ENCODE measurements at regions not wholly inside any gene's neighbourhood (a gene's known extent, or its start where the extent isn't known, plus 50 kb on each side); places are given as distances from the start of the nearest gene placed in this dataset.
"Not testable (repeated sequence)": the region's sequence is repeated elsewhere in the genome, so short reads cannot be mapped to it uniquely, and the experiment has no call there.

DNA sequence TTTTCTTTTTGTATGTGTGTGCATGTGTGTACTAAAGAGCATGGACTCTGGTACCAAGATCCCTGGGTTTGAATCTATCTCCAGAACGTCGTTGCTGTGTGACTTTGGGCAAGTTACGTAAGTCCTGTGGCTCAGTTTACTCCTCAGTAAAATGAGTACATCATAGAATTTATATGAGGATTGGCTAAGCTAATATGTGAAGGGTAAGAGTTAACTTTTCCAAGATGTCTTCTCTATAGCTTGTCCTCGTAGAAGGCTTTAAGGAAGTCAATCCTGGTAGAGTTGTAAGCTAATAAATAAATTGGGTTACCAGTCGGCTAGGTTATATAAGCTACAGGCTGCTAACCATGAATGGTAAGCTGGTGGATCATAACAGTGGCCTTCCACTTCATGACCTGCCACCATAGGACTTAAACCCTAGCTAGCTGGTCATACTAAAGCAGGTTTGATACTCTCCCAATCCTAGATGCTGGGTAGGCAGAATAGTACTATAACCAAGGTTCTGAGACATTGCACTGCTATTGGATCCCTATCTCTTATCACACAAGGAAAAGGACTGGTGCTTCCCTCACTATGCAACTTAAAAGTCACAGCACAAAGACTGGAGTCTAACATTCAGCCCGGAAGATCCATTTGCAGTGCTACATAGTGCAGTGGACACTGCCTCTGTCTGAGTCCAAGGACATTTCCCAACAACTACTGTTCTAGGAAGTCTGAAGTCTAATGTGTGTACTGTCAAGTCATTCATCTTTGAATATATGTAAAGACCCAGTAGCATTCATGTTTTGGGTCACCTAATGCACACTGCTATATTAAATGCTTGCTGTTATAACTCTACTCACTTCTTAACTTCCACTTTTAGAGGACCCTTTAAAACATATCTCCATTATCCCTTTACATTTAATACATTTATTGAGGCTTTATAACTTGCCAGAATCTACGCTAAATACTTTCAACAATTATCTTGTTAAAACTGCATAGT is 156.2 kb downstream of the CRPPA start:
- H3K9ac ChIP-seq (ENCODE audit: low read depth, low read length), result no peak overlapping the region
- H3K27me3 ChIP-seq (ENCODE audit: control insufficient read depth, insufficient read depth, low read length), result no peaks in the 10 kb centered on the region
- no peaks in the 10 kb centered on the region for H3K9me3 ChIP-seq (ENCODE audit: control insufficient read depth, insufficient read depth, low read length)
- H3K4me3 ChIP-seq (ENCODE audit: low read depth, low read length), result no peak overlapping the region
- no peaks in the 10 kb centered on the region for H3K36me3 ChIP-seq (ENCODE audit: control insufficient read depth, insufficient read depth, low read length)
- H3K27ac ChIP-seq (ENCODE audit: low read depth, low read length), result no peak overlapping the region
- H3K4me1 ChIP-seq (ENCODE audit: control insufficient read depth, insufficient read depth, low read length), result no peaks in the 10 kb centered on the region

- H3K4me1 ChIP-seq (ENCODE audit: control insufficient read depth, insufficient read depth, low read length), result no peaks in the 10 kb centered on the region
- H3K4me3 ChIP-seq (ENCODE audit: low read depth, low read length), result no peak overlapping the region
- no peaks in the 10 kb centered on the region for H3K36me3 ChIP-seq (ENCODE audit: control insufficient read depth, insufficient read depth, low read length)
- no peaks in the 10 kb centered on the region for H3K27me3 ChIP-seq (ENCODE audit: control insufficient read depth, insufficient read depth, low read length)
- no peak overlapping the region for H3K9ac ChIP-seq (ENCODE audit: low read depth, low read length)
- no peaks in the 10 kb centered on the region for H3K9me3 ChIP-seq (ENCODE audit: control insufficient read depth, insufficient read depth, low read length)
- no peak overlapping the region for H3K27ac ChIP-seq (ENCODE audit: low read depth, low read length)
Observed at GRCh38 chr7:16264036-16264819, 157.1 kb downstream of the CRPPA start.

DNA sequence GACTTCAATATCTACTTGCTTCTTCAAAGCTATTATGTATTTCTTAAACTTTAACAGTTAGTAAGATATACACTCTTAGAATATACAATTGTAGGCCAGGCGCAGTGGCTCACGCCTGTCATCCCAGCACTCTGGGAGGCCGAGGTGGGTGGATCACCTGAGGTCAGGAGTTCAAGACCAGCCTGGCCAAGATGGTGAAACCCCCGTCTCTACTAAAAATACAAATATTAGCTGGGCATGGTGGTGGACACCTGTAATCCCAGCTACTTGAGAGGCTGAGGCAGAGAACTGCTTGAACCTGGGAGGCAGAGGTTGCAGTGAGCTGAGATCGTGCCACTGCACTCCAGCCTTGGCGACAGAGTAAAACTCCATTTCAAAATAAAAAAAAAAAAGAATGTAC is 158.0 kb downstream of the CRPPA start:
- not testable (repeated sequence) for H3K4me1 ChIP-seq (ENCODE audit: control insufficient read depth, insufficient read depth, low read length); H3K9ac ChIP-seq (ENCODE audit: low read depth, low read length); H3K4me3 ChIP-seq (ENCODE audit: low read depth, low read length)

GRCh38 chr7:16261654-16262053 is 159.7 kb downstream of the CRPPA start:
- Histone ChIP-seq H3K4me1 (ENCODE audit: control insufficient read depth, insufficient read depth, low read length) (no peaks in the 10 kb centered on the region), H3K9me3 (ENCODE audit: control insufficient read depth, insufficient read depth, low read length) (no peaks in the 10 kb centered on the region), H3K9ac (ENCODE audit: low read depth, low read length) (no peak overlapping the region), H3K27ac (ENCODE audit: low read depth, low read length) (no peak overlapping the region), H3K4me3 (ENCODE audit: low read depth, low read length) (no peak overlapping the region), H3K36me3 (ENCODE audit: control insufficient read depth, insufficient read depth, low read length) (no peaks in the 10 kb centered on the region), H3K27me3 (ENCODE audit: control insufficient read depth, insufficient read depth, low read length) (no peaks in the 10 kb centered on the region)

More for the DNA sequence above, 158.0 kb downstream of the CRPPA start:
- H3K9me3 ChIP-seq (ENCODE audit: control insufficient read depth, insufficient read depth, low read length); H3K36me3 ChIP-seq (ENCODE audit: control insufficient read depth, insufficient read depth, low read length); H3K27ac ChIP-seq (ENCODE audit: low read depth, low read length); H3K27me3 ChIP-seq (ENCODE audit: control insufficient read depth, insufficient read depth, low read length): not testable (repeated sequence)

GRCh38 chr7:16261100-16261499 is 160.2 kb downstream of the CRPPA start:
- Histone ChIP-seq H3K9ac (ENCODE audit: low read depth, low read length) (no peak overlapping the region), H3K27ac (ENCODE audit: low read depth, low read length) (no peak overlapping the region), H3K4me1 (ENCODE audit: control insufficient read depth, insufficient read depth, low read length) (no peaks in the 10 kb centered on the region)

GRCh38 chr7:16260236-16260728 is 161.1 kb downstream of the CRPPA start:
- Histone ChIP-seq H3K9me3 (ENCODE audit: control insufficient read depth, insufficient read depth, low read length) (no peaks in the 10 kb centered on the region), H3K9ac (ENCODE audit: low read depth, low read length) (no peak overlapping the region), H3K36me3 (ENCODE audit: control insufficient read depth, insufficient read depth, low read length) (no peaks in the 10 kb centered on the region), H3K27ac (ENCODE audit: low read depth, low read length) (no peak overlapping the region), H3K27me3 (ENCODE audit: control insufficient read depth, insufficient read depth, low read length) (no peaks in the 10 kb centered on the region), H3K4me1 (ENCODE audit: control insufficient read depth, insufficient read depth, low read length) (no peaks in the 10 kb centered on the region), H3K4me3 (ENCODE audit: low read depth, low read length) (no peak overlapping the region)

More at GRCh38 chr7:16261100-16261499, 160.2 kb downstream of the CRPPA start:
- Histone ChIP-seq H3K36me3 (ENCODE audit: control insufficient read depth, insufficient read depth, low read length) (no peaks in the 10 kb centered on the region), H3K9me3 (ENCODE audit: control insufficient read depth, insufficient read depth, low read length) (no peaks in the 10 kb centered on the region), H3K27me3 (ENCODE audit: control insufficient read depth, insufficient read depth, low read length) (no peaks in the 10 kb centered on the region), H3K4me3 (ENCODE audit: low read depth, low read length) (no peak overlapping the region)

DNA sequence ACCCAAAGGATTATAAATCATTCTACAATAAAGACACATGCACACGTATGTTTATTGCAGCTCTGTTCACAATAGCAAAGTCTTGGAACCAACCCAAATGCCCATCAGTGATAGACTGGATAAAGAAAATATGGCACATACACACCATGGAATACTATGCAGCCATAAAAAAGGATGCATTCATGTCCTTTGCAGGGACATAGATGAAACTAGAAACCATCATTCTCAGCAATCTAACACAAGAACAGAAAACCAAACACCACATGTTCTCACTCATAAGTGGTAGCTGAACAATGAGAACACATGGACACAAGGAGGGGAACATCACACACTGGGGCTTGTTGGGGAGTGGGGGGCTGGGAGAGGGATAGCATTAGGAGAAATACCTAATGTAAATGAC is 164.9 kb downstream of the CRPPA start:
- H3K4me1 ChIP-seq (ENCODE audit: control insufficient read depth, insufficient read depth, low read length); H3K36me3 ChIP-seq (ENCODE audit: control insufficient read depth, insufficient read depth, low read length); H3K9me3 ChIP-seq (ENCODE audit: control insufficient read depth, insufficient read depth, low read length): not testable (repeated sequence)

GRCh38 chr7:16255952-16256351 is 165.4 kb downstream of the CRPPA start:
- not testable (repeated sequence) for H3K9me3 ChIP-seq (ENCODE audit: control insufficient read depth, insufficient read depth, low read length); H3K4me1 ChIP-seq (ENCODE audit: control insufficient read depth, insufficient read depth, low read length)

More for the DNA sequence above, 164.9 kb downstream of the CRPPA start:
- H3K4me3 ChIP-seq (ENCODE audit: low read depth, low read length); H3K27ac ChIP-seq (ENCODE audit: low read depth, low read length); H3K27me3 ChIP-seq (ENCODE audit: control insufficient read depth, insufficient read depth, low read length); H3K9ac ChIP-seq (ENCODE audit: low read depth, low read length): not testable (repeated sequence)

GRCh38 chr7:16250655-16251054 is 170.7 kb downstream of the CRPPA start:
- not testable (repeated sequence) for H3K27ac ChIP-seq (ENCODE audit: low read depth, low read length); H3K4me3 ChIP-seq (ENCODE audit: low read depth, low read length); H3K9me3 ChIP-seq (ENCODE audit: control insufficient read depth, insufficient read depth, low read length); H3K36me3 ChIP-seq (ENCODE audit: control insufficient read depth, insufficient read depth, low read length); H3K27me3 ChIP-seq (ENCODE audit: control insufficient read depth, insufficient read depth, low read length); H3K4me1 ChIP-seq (ENCODE audit: control insufficient read depth, insufficient read depth, low read length); H3K9ac ChIP-seq (ENCODE audit: low read depth, low read length)

More at GRCh38 chr7:16255952-16256351, 165.4 kb downstream of the CRPPA start:
- H3K36me3 ChIP-seq (ENCODE audit: control insufficient read depth, insufficient read depth, low read length); H3K4me3 ChIP-seq (ENCODE audit: low read depth, low read length); H3K27ac ChIP-seq (ENCODE audit: low read depth, low read length); H3K9ac ChIP-seq (ENCODE audit: low read depth, low read length); H3K27me3 ChIP-seq (ENCODE audit: control insufficient read depth, insufficient read depth, low read length): not testable (repeated sequence)

GRCh38 chr7:16249204-16249603 is 172.1 kb downstream of the CRPPA start:
- H3K27me3 ChIP-seq (ENCODE audit: control insufficient read depth, insufficient read depth, low read length); H3K27ac ChIP-seq (ENCODE audit: low read depth, low read length); H3K9me3 ChIP-seq (ENCODE audit: control insufficient read depth, insufficient read depth, low read length); H3K36me3 ChIP-seq (ENCODE audit: control insufficient read depth, insufficient read depth, low read length); H3K4me3 ChIP-seq (ENCODE audit: low read depth, low read length); H3K9ac ChIP-seq (ENCODE audit: low read depth, low read length); H3K4me1 ChIP-seq (ENCODE audit: control insufficient read depth, insufficient read depth, low read length): not testable (repeated sequence)

DNA sequence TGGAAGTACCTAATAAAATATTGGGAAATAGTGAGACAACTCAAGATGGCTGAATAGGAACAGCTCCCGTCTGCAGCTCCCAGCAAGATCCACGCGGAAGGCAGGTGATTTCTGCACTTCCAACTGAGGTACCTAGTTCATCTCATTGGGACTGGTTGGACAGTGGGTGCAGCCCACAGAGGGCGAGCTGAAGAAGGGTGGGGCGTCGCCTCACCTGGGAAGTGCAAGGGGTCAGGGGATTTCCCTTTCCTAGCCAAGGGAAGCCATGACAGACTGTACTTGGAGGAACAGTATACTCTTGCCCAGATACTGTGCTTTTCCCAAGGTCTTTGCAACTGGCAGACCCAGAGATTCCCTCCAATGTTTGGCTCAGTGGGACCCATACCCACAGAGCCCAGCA is 172.8 kb downstream of the CRPPA start:
- H3K9ac ChIP-seq (ENCODE audit: low read depth, low read length); H3K27ac ChIP-seq (ENCODE audit: low read depth, low read length); H3K36me3 ChIP-seq (ENCODE audit: control insufficient read depth, insufficient read depth, low read length); H3K4me1 ChIP-seq (ENCODE audit: control insufficient read depth, insufficient read depth, low read length); H3K4me3 ChIP-seq (ENCODE audit: low read depth, low read length); H3K27me3 ChIP-seq (ENCODE audit: control insufficient read depth, insufficient read depth, low read length); H3K9me3 ChIP-seq (ENCODE audit: control insufficient read depth, insufficient read depth, low read length): not testable (repeated sequence)
